ENCODE measurements at regions not wholly inside any gene's neighbourhood (a gene's known extent, or its start where the extent isn't known, plus 50 kb on each side); places are given as distances from the start of the nearest gene placed in this dataset.

- TF ChIP-seq CTCF (IDR thresholded peaks at IDR 0.05): no peak
- no peak for TF ChIP-seq POLR2A (IDR thresholded peaks at IDR 0.05)
Measured at GRCh38 chr13:73973156-73973555, 161.0 kb downstream of the KLF12 start.

Data from body of pancreas (tissue), 4 donors.